OCI-LY7 (cell line): ENCODE measurements at regions not wholly inside any gene's neighbourhood (a gene's known extent, or its start where the extent isn't known, plus 50 kb on each side); places are given as distances from the start of the nearest gene placed in this dataset.

ENCODE experiments used
- BruUV-seq: library from RNA; stranded (reverse); fragments of 400-500 nt; replicated peaks from 2 replicates; lab custom pipeline; 2021; lab: Mats Ljungman, UMichigan
- CTCF ChIA-PET: fragments of 300-600 bp; sonication (Branson Sonifier 250); formaldehyde crosslinking; loops from one replicate; lab custom pipeline; 2022; ENCODE audit warnings: antibody characterized with exemption; ENCODE audit not compliant: unreplicated experiment; lab: Charles Lee
- POLR2A ChIA-PET: fragments of 300-600 bp; sonication (Branson Sonifier 250); formaldehyde crosslinking; loops from one replicate; lab custom pipeline; 2022; ENCODE audit warnings: antibody characterized with exemption; lab: Charles Lee
- DNase-seq: peaks from one replicate; pipeline ENCODE4 v3.0.0-alpha.2; 2015; ENCODE audit warnings: low spot score
- H2AFZ ChIP-seq: fragments of 200-600 bp; sonication (generic), shearing (Covaris generic); 2 replicates; pipeline ENCODE4 v1.6.1; 2014; ENCODE audit warnings: mild to moderate bottlenecking, antibody characterized with exemption, low read length, moderate library complexity
- H3K27ac ChIP-seq: fragments of 200-600 bp; sonication (generic); 2 replicates; pipeline ENCODE4 v1.5.1; 2014; ENCODE audit warnings: mixed run types, low read depth, mild to moderate bottlenecking, moderate library complexity, low read length, inconsistent platforms; ENCODE audit not compliant: poor library complexity, severe bottlenecking
- H3K36me3 ChIP-seq: fragments of 200-600 bp; sonication (generic); 2 replicates; pipeline ENCODE4 v1.6.1; 2014; ENCODE audit warnings: mild to moderate bottlenecking, antibody characterized with exemption, low read length, moderate library complexity, mixed read lengths; ENCODE audit not compliant: insufficient read depth
- H3K4me1 ChIP-seq: fragments of 200-600 bp; sonication (generic); 2 replicates; pipeline ENCODE4 v1.5.1; 2014; ENCODE audit warnings: mild to moderate bottlenecking, low read length; ENCODE audit not compliant: insufficient read depth, poor library complexity, severe bottlenecking
- H3K4me2 ChIP-seq: fragments of 200-600 bp; sonication (generic); 2 replicates; pipeline ENCODE4 v1.6.1; 2014; ENCODE audit warnings: mild to moderate bottlenecking, low read length
- H3K4me3 ChIP-seq: fragments of 200-600 bp; sonication (generic); 2 replicates; pipeline ENCODE4 v1.5.1; 2014; ENCODE audit warnings: mild to moderate bottlenecking, low read depth, low read length; ENCODE audit not compliant: poor library complexity, severe bottlenecking
- H3K79me2 ChIP-seq: fragments of 200-600 bp; sonication (generic); 2 replicates; pipeline ENCODE4 v1.6.1; 2016; ENCODE audit warnings: low read depth, mild to moderate bottlenecking, low read length, moderate library complexity, mixed read lengths; ENCODE audit not compliant: insufficient read depth
- H3K9me2 ChIP-seq: fragments of 200-600 bp; sonication (generic); 2 replicates; pipeline ENCODE4 v1.6.1; 2016; ENCODE audit warnings: mild to moderate bottlenecking, low read length, mixed read lengths; ENCODE audit not compliant: insufficient read depth
- H3K9me3 ChIP-seq: fragments of 200-600 bp; sonication (generic); 2 replicates; pipeline ENCODE4 v1.6.1; 2014; ENCODE audit warnings: mild to moderate bottlenecking, mixed run types, low read length, mixed read lengths
- H4K20me1 ChIP-seq: fragments of 200-600 bp; sonication (generic); 2 replicates; pipeline ENCODE4 v1.6.1; 2014; ENCODE audit warnings: mild to moderate bottlenecking, antibody characterized with exemption, low read length, moderate library complexity, mixed read lengths; ENCODE audit not compliant: insufficient read depth
- EZH2phosphoT487 ChIP-seq: fragments of 200-600 bp; sonication (generic); IDR thresholded peaks from 2 replicates; pipeline ENCODE4 v1.6.1; 2018; ENCODE audit warnings: low read depth, borderline replicate concordance, mild to moderate bottlenecking, mixed run types, antibody characterized with exemption, low read length, moderate library complexity, mixed read lengths
- intact Hi-C: fragments of 100-400 bp; cut with micrococcal nuclease; formaldehyde crosslinking; loops from one replicate; pipeline ENCODE4 v1.10.0; 2022; ENCODE audit not compliant: unreplicated experiment
- TF ChIP-seq, protein P1 (sequence below): fragments of 200-600 bp; sonication (generic); conservative IDR thresholded peaks from 2 replicates; pipeline ENCODE4 v1.5.1; 2014; ENCODE audit warnings: mild to moderate bottlenecking, antibody characterized with exemption, low read length, moderate library complexity, mixed read lengths

- POLR2A ChIA-PET, result no interaction called here
These were observed 291.2 kb upstream of the PCDH20 start for GRCh38 chr13:61706899-61707298.

DNA sequence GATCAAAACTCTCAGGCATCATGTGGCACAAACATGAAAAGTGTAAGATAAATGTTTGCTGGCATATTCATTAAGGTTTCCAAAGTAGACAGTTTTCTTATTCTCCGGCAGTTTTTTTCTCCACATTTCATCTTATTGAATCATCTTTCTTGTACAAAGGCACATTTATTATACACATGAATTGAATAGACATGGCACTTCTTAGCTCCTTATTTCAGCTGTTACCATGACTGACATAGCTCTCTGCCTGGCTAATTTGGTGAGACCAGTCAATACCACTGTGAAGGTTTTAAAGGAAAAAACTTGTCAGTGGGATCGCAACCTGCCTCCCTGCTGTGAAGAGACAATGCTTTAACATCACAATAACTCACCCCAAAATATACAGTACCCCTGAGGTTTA is 285.0 kb upstream of the PCDH20 start:
- intact Hi-C loops, result no loop called here
- Histone ChIP-seq H4K20me1 (no peaks in the 10 kb centered on the region), H3K4me2 (no peak overlapping the region), H2AFZ (no peak overlapping the region), H3K27ac (no peak overlapping the region), H3K4me3 (no peak overlapping the region), H3K36me3 (no peaks in the 10 kb centered on the region), H3K9me2 (no peaks in the 10 kb centered on the region), H3K4me1 (no peaks in the 10 kb centered on the region), H3K9me3 (no peaks in the 10 kb centered on the region), H3K79me2 (no peaks in the 10 kb centered on the region)
- ChIA-PET CTCF (no interaction called here), POLR2A (interaction anchor here (0.6 kb wide), 1 partner anchor 1787 kb away, joined by 3 read pairs; no protein-coding TSS in a partner anchor)
- TF ChIP-seq, protein P1, sequence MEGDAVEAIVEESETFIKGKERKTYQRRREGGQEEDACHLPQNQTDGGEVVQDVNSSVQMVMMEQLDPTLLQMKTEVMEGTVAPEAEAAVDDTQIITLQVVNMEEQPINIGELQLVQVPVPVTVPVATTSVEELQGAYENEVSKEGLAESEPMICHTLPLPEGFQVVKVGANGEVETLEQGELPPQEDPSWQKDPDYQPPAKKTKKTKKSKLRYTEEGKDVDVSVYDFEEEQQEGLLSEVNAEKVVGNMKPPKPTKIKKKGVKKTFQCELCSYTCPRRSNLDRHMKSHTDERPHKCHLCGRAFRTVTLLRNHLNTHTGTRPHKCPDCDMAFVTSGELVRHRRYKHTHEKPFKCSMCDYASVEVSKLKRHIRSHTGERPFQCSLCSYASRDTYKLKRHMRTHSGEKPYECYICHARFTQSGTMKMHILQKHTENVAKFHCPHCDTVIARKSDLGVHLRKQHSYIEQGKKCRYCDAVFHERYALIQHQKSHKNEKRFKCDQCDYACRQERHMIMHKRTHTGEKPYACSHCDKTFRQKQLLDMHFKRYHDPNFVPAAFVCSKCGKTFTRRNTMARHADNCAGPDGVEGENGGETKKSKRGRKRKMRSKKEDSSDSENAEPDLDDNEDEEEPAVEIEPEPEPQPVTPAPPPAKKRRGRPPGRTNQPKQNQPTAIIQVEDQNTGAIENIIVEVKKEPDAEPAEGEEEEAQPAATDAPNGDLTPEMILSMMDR, result no peak
- TF ChIP-seq EZH2phosphoT487, result no peak
- no peak for DNase-seq
- no TSS peak for BruUV-seq

More at GRCh38 chr13:61706899-61707298, 291.2 kb upstream of the PCDH20 start:
- DNase-seq, result no peak
- TF ChIP-seq EZH2phosphoT487, result no peak
- TF ChIP-seq, protein P1, result no peak
- Histone ChIP-seq H4K20me1 (no peaks in the 10 kb centered on the region), H3K79me2 (no peaks in the 10 kb centered on the region), H3K4me3 (no peak overlapping the region), H3K27ac (no peak overlapping the region), H3K4me2 (no peak overlapping the region), H2AFZ (no peak overlapping the region), H3K9me2 (no peaks in the 10 kb centered on the region), H3K36me3 (no peaks in the 10 kb centered on the region), H3K9me3 (no peaks in the 10 kb centered on the region), H3K4me1 (no peaks in the 10 kb centered on the region)
- BruUV-seq, result no TSS peak
- CTCF ChIA-PET, result no interaction called here
- intact Hi-C loops, result no loop called here

- H3K9me2 ChIP-seq, result no peaks in the 10 kb centered on the region
- no peaks in the 10 kb centered on the region for H3K79me2 ChIP-seq
- no peak for DNase-seq
- no peak overlapping the region for H3K4me3 ChIP-seq
- TF ChIP-seq, protein P1, result no peak
- no peak for TF ChIP-seq EZH2phosphoT487
- no peak overlapping the region for H3K4me2 ChIP-seq
- no peaks in the 10 kb centered on the region for H3K4me1 ChIP-seq
- H2AFZ ChIP-seq, result no peak overlapping the region
- POLR2A ChIA-PET, result no interaction called here
- H3K9me3 ChIP-seq, result no peaks in the 10 kb centered on the region
- CTCF ChIA-PET, result no interaction called here
- intact Hi-C loops, result no loop called here
- no peaks in the 10 kb centered on the region for H3K36me3 ChIP-seq
- BruUV-seq, result no TSS peak
- H3K27ac ChIP-seq, result no peak overlapping the region
- H4K20me1 ChIP-seq, result no peaks in the 10 kb centered on the region
These were observed 284.5 kb upstream of the PCDH20 start for GRCh38 chr13:61700181-61700580.
